ENCODE measurements at regions not wholly inside any gene's neighbourhood (a gene's known extent, or its start where the extent isn't known, plus 50 kb on each side); places are given as distances from the start of the nearest gene placed in this dataset.

GRCh38 chr13:105345730-105346129 lies 1189.7 kb downstream of the EFNB2 start:
- no peak for DNase-seq

DNA sequence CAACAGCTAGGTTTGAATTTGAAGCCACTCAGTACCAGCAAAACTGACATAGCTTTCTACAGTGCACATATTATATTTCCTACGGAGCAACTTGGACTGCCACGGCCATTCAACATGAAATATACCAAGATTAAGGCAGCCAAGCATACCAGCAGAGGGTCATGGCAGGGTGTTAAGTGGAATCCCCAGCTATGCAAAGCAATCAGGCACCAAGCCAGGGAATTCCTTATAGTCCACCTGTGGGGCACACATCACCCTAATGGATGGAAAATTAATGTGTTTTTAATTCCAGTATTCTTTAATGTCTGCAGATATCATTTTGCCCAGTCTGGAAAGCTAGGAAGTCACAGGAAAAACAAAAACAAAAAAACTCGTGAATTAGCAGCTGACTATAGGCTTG lies 1190.3 kb downstream of the EFNB2 start:
- DNase-seq, result no peak

DNA sequence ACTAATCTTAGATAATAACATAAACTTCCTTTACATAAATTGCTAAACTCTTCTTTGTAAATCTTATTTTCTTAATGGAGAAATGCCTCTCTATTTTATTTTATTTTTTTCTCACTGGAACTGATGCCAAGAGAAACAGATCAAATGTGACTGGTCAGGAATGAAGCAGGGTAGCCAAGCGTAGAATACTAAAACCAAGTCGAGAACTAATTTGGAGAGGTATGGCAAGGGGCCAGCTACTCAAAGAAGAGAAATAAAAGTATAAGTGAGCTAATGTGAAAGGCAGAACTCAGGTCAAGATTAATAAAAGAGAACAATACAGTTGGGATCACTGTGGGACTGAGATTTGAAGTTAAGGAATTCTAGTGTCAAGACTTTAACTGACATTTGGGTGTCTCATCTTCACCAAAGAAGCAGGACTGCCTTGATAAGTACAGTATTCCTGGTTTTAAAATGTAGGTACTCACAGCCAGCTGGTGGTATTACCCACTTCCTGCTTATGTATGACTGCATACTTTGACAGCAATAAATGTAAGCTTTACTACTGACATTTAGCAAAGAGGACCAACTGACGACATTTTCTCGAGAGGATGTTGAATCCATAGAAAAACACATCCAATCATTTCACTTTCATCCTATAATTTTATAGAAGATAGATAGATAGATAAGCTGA lies 1192.2 kb downstream of the EFNB2 start:
- DNase-seq, result no peak

DNA sequence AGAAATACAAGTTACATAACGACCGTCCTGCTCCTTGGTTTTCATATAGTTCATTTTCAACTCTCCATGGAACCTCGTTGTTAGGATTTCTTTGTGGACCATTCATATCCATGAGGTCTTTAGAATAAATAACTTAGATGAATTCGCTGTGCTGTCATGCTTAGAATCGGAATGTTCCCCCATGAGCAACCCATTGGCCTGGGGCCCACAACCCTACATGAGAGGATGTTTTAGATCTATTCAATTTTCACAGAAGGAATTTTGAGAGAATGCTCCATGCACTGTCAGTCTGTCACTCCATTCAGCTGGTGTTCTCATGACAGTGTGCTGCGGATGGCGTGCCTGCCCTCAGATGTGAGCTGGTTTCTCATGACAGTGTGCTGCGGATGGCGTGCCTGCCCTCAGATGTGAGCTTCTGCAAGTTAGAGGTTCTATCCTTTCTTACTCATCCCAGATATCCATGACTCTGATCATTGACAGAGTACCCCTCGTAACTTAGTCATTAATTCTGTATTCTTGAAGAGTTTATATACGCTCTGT lies 1193.1 kb downstream of the EFNB2 start:
- DNase-seq, result no peak

- DNase-seq, result no peak
These were observed 1193.7 kb downstream of the EFNB2 start for GRCh38 chr13:105341758-105342157.

GRCh38 chr13:105341256-105341655 lies 1194.2 kb downstream of the EFNB2 start:
- DNase-seq, result no peak

DNA sequence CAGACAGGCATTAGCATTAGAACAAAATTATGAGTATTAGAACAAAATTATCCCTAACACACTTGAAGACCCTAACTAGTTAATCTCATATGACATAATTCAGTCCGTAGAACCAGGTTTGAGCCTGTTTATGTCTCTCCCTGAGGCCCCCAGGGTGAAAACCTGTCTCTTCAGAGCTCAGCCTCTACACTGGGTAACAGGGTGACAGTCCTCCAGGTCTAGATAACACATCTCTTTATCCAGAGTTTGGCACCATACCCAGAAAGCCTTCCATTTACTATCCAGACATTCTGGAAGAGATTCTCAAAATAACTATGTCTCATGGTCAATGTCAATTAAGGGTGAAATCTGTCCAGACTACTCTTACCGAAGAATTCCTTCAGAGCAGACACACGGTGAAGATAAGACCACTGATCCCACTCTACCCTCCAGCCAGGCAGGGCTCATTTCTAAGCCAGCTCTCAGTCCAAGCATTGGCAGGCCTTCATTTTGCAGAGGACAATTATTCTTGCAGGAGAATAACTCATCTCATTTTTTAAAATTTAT lies 1195.3 kb downstream of the EFNB2 start:
- no peak for DNase-seq

- DNase-seq, result no peak
These were observed 1196.7 kb downstream of the EFNB2 start for GRCh38 chr13:105338773-105339172.

DNA sequence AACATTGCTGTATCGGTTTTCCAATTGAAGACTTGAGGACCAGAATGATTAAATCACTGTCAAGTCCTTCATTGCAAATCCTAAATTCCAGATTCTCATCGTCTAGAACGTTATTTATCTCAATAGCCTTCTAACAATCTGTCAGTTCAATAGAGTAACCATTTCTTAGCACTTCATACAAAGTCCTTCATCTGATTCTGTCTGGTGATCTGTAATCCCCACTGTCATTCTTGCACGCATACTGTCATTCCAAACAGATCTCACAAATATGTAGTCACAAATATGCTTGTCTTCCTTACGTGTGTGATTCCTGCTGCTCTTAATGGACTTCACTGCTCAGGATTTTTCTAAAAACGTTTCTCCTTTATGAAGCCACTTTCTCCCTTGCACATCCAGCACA lies 1197.5 kb downstream of the EFNB2 start:
- no peak for DNase-seq

DNA sequence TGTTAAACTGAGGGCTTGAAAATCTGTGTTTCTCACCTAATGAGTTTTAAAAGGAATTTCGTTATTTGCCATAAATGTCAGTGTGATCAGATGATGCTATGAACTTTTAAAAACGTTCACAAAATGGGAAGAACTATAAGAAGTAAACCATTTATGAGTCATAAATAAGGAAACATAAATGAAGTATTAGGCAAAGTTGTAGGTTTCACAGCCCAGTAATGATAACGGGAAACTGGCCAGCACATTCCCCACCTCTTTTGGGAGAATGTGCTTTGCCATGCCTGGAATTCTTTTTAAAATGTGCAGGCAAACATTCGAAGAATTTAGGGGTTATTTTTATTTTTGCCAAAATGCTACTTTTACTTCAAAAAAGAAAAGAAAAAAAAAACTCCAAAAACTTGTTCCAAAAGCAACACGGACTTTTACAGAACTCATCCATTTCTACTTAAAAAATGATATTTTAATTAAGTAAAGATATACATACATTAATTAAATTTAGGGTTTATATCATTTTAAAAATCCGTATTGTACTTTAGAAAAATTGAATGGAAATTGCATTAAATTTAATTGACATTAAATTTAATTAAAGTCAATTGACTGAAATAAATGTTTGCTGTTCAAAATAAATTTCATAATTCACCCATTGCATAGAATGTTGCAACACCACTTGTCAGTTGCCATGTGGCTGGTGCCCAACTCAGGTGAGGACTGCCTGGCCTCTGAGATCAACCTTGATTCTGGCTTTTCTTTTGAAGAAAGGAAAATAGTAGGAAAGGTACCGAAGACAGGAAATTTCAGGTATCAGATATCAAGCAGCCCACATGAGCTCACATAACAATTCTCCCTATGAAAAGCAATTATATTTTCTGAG lies 1198.5 kb downstream of the EFNB2 start:
- DNase-seq, result no peak

- no peak for DNase-seq
These were observed 1201.3 kb downstream of the EFNB2 start for GRCh38 chr13:105334211-105334610.

DNA sequence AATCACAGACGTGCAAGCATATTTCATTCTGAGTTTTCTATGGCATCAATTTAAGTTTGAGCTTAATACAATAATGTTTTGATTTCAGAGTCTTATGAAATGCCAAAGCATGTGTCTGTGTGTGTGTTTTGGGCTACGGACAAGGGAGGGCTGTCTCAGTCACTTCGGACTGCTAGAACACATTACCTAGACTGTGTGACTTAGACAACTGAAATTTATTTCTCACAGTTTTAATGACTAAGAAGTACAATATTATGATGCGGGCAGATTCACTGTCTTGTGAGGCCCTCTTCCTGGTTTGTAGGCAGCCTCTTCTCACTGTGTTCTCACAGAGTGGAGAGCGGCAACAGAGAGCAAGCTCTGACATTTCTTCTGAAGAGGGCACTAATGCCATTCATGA lies 1202.0 kb downstream of the EFNB2 start:
- no peak for DNase-seq

DNA sequence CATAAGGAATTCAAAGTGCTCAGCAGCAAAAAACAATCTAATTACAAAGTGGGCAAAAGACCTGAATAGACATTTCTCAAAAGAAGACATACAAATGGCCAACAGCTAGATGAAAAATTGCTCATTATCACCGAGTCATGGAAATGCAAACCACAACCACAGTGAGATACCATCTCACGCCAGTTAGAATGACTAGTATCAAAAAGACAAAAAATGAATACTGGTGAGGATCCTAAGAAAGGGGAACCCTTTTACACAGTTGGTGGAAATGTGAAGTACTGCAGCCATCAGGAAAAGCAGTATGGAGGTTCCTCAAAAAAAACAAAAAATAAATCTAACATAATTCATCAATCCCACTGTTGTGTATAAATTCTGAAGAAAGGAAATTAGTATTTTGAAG lies 1206.1 kb downstream of the EFNB2 start:
- no peak for DNase-seq

- no peak for DNase-seq
These were observed 1207.2 kb downstream of the EFNB2 start for GRCh38 chr13:105328212-105328611.

- DNase-seq, result no peak
These were observed 1207.8 kb downstream of the EFNB2 start for GRCh38 chr13:105327581-105328126.

DNA sequence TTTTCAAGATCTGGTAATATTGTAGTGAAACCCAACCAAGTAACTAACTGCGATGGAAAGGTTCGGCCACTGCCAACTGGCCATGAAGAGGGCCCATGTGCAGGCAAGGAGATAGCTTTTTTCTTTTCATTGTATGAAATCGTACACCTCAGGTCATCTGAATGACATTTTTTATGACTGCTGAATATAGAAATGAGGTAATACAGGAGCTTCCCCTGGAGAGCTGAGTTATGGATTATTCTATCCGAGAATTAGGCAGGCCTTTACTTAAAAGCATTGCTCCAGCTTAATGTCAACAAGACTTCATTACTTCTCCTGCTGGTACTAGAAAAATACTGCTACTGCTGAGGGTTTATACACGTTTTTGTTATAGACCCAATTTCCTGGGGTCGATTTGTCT lies 1215.6 kb downstream of the EFNB2 start:
- DNase-seq, result no peak

- DNase-seq, result no peak
These were observed 1218.7 kb downstream of the EFNB2 start for GRCh38 chr13:105316731-105317130.

DNA sequence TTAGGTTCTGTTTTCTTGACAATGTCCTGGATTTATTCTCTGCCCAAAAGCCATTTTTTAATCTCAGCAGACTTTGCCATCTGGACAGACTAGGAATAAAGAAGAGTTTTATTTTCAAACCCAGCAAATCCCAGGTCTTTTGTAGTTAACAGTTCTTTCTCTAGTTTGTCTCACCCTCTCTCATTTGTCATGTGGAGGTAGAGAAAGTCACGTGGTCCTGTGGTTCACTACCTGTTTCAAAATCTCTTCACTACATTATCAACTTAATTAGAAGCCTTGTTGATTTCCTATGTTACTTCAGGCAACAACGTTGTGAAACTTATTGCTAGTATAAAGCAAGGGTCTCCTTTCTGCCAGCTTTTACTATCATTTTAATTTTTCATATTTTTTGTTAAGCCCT lies 1222.6 kb downstream of the EFNB2 start:
- DNase-seq, result no peak

GRCh38 chr13:105311094-105311493 lies 1224.4 kb downstream of the EFNB2 start:
- DNase-seq, result no peak

DNA sequence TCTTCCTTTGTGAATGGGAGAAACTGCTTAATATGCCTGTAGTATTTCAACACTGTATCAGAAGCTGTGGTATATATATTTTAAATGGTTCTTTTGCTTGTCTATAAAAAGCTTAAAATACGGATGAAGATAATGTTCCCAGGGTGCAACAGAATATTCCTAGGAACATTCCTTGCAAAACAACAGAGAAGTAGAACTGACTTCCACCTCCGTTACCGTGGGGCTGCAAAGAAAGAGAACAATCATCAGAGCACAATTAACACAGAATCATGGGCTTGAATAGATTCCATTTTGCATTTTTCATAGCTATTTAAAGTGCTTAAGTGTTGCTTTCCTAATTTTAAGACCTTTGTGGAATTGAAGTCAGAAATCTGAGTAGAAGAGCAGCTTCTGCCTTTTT lies 1227.7 kb downstream of the EFNB2 start:
- DNase-seq, result no peak

- no peak for DNase-seq
These were observed 1237.6 kb downstream of the EFNB2 start for GRCh38 chr13:105297839-105298238.

DNA sequence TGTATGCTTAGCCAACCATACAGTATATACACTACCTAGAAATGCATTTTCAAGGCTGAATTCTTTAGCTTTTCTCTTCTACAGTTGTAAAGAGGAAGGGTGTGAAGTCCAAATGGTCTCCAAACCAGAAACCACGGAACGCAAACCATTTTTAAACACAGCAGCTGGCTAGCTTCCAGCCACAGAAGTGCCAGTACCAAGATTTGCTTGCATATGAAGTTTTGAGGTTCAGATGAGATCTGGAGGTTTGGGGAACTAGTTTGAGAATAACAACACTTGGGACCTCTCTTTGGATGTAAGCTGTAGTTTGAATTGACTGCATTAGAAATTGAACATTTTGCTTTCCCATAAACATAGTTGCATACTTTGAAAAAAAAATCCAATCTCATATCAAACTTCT lies 1243.5 kb downstream of the EFNB2 start:
- no peak for DNase-seq

- DNase-seq, result no peak
These were observed 1244.9 kb downstream of the EFNB2 start for GRCh38 chr13:105290596-105290995.
